ENCODE measurements at regions not wholly inside any gene's neighbourhood (a gene's known extent, or its start where the extent isn't known, plus 50 kb on each side); places are given as distances from the start of the nearest gene placed in this dataset.

DNA sequence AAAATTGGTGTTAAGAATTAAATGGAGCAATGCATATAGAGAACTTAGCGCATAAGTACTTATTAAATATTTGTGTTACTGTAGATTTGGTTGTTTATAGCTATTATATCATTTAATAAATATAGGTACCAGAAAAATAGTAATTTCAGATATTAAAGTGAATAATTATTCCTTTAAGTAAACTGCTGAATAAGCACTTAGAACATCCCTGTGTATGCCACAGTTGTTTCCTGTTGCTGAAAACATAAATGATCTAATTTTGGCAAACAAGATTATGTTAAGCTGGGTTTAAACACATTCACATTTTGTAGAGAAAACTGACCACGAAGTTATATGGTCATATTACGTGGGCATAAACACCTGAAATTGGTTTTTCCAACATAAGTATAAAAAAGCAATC lies 388.0 kb upstream of the ZNF804A start:
- Histone ChIP-seq H3K27me3 (ENCODE audit: control insufficient read depth, insufficient read depth, low read length) (no peaks in the 10 kb centered on the region), H3K9ac (ENCODE audit: low read depth, low read length) (no peak overlapping the region), H3K9me3 (ENCODE audit: control insufficient read depth, insufficient read depth, low read length) (no peaks in the 10 kb centered on the region), H3K27ac (ENCODE audit: low read depth, low read length) (no peak overlapping the region), H3K36me3 (ENCODE audit: control insufficient read depth, insufficient read depth, low read length) (no peaks in the 10 kb centered on the region), H3K4me1 (ENCODE audit: control insufficient read depth, insufficient read depth, low read length) (no peaks in the 10 kb centered on the region), H3K4me3 (ENCODE audit: low read depth, low read length) (no peak overlapping the region)

DNA sequence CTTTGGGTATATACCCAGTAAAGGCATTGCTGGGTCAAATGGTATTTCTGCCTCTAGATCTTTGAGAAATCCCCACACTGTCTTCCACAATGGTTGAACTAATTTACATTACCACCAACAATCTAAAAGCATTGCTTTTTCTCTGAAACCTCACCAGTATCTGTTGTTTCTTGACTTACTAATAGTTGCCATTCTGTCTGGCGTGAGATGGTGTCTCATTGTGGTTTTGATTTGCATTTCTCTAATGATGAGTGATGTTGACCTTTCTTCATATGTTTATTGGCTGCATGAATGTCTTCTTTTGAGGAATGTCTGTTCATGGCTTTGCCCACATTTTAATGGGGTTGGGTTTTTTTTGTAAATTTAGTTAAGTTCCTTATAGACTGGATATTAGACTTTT lies 382.6 kb upstream of the ZNF804A start:
- no peak overlapping the region for H3K9ac ChIP-seq (ENCODE audit: low read depth, low read length)
- no peaks in the 10 kb centered on the region for H3K4me1 ChIP-seq (ENCODE audit: control insufficient read depth, insufficient read depth, low read length)
- H3K27me3 ChIP-seq (ENCODE audit: control insufficient read depth, insufficient read depth, low read length) = no peaks in the 10 kb centered on the region
- H3K9me3 ChIP-seq (ENCODE audit: control insufficient read depth, insufficient read depth, low read length) = no peaks in the 10 kb centered on the region
- no peak overlapping the region for H3K27ac ChIP-seq (ENCODE audit: low read depth, low read length)
- H3K36me3 ChIP-seq (ENCODE audit: control insufficient read depth, insufficient read depth, low read length) = no peaks in the 10 kb centered on the region
- no peak overlapping the region for H3K4me3 ChIP-seq (ENCODE audit: low read depth, low read length)

DNA sequence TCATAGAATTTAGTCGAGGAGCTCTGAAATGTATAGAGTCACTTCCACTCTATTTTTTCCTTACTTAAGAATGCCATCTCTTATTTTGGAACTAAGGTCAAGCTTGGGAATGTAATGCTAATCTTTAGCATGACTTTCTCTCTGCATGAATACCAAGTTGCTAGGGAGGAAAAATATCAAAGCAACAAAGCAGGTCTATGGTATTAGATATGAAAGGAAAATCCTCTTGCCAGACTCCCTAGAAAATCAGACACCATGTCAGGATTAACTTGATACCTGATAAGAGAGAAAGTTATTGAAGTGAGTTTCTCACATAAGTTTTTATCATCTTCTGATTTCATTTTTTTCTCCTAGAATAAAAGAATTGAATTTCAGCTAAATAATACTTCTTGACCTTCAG lies 341.7 kb upstream of the ZNF804A start:
- Histone ChIP-seq H3K4me1 (ENCODE audit: control insufficient read depth, insufficient read depth, low read length) (no peaks in the 10 kb centered on the region), H3K4me3 (ENCODE audit: low read depth, low read length) (no peak overlapping the region), H3K9ac (ENCODE audit: low read depth, low read length) (no peak overlapping the region), H3K27me3 (ENCODE audit: control insufficient read depth, insufficient read depth, low read length) (no peaks in the 10 kb centered on the region), H3K9me3 (ENCODE audit: control insufficient read depth, insufficient read depth, low read length) (no peaks in the 10 kb centered on the region), H3K36me3 (ENCODE audit: control insufficient read depth, insufficient read depth, low read length) (no peaks in the 10 kb centered on the region), H3K27ac (ENCODE audit: low read depth, low read length) (no peak overlapping the region)

DNA sequence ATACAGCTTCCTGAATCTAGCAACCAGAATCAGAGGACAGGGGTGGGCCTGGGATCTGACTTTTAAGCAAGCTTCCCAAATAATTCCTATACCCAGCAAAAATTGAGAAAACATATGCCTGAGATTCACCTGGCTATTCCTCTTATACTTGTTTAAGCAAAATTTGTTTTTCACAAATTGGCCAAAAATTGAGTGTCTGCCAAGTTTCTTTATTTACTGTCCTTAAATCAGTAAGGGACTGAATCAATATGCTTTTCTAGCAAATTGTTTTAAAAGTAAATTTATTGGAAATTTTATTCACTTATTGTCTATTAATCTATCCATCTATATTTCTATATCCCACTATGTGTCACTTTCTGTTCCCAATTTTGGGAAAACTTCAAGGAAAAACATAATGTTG lies 337.0 kb upstream of the ZNF804A start:
- Histone ChIP-seq H3K27me3 (ENCODE audit: control insufficient read depth, insufficient read depth, low read length) (no peaks in the 10 kb centered on the region), H3K4me3 (ENCODE audit: low read depth, low read length) (no peak overlapping the region), H3K4me1 (ENCODE audit: control insufficient read depth, insufficient read depth, low read length) (no peaks in the 10 kb centered on the region), H3K36me3 (ENCODE audit: control insufficient read depth, insufficient read depth, low read length) (no peaks in the 10 kb centered on the region), H3K9me3 (ENCODE audit: control insufficient read depth, insufficient read depth, low read length) (no peaks in the 10 kb centered on the region), H3K9ac (ENCODE audit: low read depth, low read length) (no peak overlapping the region), H3K27ac (ENCODE audit: low read depth, low read length) (no peak overlapping the region)

DNA sequence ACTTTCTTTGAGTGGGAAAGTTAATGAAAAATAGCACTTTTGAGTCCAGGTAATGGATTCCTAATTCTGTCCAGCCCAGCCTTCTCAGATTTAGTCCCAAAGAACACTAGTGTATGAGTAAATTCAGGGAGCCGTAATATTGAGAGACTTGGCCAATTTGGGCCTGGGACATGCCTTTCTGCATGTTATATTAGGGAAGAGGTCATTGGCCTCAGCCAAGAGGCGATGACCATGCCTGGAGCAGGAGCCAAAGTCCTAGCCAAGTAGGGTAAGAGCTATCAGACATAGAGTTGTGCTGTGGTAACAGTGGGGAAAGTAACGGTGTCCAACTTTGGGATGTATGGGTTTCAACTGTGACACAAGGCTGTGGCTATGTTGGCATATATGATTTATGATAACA lies 336.5 kb upstream of the ZNF804A start:
- H3K9ac ChIP-seq (ENCODE audit: low read depth, low read length) = no peak overlapping the region
- no peak overlapping the region for H3K4me3 ChIP-seq (ENCODE audit: low read depth, low read length)
- no peak overlapping the region for H3K27ac ChIP-seq (ENCODE audit: low read depth, low read length)
- H3K4me1 ChIP-seq (ENCODE audit: control insufficient read depth, insufficient read depth, low read length) = no peaks in the 10 kb centered on the region
- H3K9me3 ChIP-seq (ENCODE audit: control insufficient read depth, insufficient read depth, low read length) = no peaks in the 10 kb centered on the region
- no peaks in the 10 kb centered on the region for H3K36me3 ChIP-seq (ENCODE audit: control insufficient read depth, insufficient read depth, low read length)
- H3K27me3 ChIP-seq (ENCODE audit: control insufficient read depth, insufficient read depth, low read length) = no peaks in the 10 kb centered on the region

DNA sequence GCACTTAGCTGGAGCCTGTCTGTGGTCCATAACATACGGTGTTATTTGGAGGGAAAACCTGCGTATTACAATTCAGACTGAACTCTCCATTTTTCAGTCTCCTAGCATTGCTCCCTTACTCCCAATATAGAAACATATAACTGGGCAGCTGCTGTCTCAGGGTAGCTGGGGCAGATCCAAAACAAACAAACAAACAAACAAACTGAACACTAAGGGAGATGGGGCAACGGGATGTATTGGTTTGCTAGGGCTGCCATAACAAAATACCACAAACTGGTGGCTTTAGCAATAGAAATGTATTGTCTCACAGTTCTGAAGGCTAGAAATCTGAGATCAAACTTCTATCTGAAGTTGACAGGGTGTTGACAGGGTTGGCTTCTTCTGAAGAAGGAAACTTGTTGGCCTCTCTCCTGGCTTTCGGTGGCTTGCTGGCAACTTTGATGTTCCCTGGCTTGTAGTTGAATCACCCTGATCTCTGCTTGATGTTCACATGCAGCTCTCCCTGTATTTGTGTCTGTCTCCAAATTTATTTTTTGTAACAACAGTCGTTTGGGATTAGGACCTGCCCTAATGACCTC lies 329.3 kb upstream of the ZNF804A start:
- no peaks in the 10 kb centered on the region for H3K27me3 ChIP-seq (ENCODE audit: control insufficient read depth, insufficient read depth, low read length)
- no peaks in the 10 kb centered on the region for H3K9me3 ChIP-seq (ENCODE audit: control insufficient read depth, insufficient read depth, low read length)
- no peak overlapping the region for H3K9ac ChIP-seq (ENCODE audit: low read depth, low read length)
- no peak overlapping the region for H3K27ac ChIP-seq (ENCODE audit: low read depth, low read length)
- no peaks in the 10 kb centered on the region for H3K4me1 ChIP-seq (ENCODE audit: control insufficient read depth, insufficient read depth, low read length)
- no peak overlapping the region for H3K4me3 ChIP-seq (ENCODE audit: low read depth, low read length)
- no peaks in the 10 kb centered on the region for H3K36me3 ChIP-seq (ENCODE audit: control insufficient read depth, insufficient read depth, low read length)

DNA sequence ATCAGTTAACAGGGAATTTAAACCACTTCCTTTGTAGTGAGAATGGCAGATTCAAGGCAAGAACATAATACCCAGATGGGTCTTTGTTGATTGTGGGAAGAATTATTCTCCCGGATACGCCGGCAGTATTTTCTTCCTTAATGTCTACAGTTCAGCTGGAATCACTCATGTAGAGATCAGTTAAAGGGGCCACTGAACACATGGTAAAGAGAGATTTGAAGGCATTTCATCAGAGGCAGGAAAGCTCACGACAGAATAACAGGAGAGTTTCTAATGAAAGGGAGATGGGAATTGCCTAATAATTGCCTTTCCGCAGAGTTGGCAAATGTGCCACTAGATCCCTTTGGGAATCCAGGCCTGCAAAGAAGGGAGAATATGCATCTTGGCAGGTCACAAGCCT lies 327.7 kb upstream of the ZNF804A start:
- no peaks in the 10 kb centered on the region for H3K4me1 ChIP-seq (ENCODE audit: control insufficient read depth, insufficient read depth, low read length)
- H3K9ac ChIP-seq (ENCODE audit: low read depth, low read length) = no peak overlapping the region
- no peak overlapping the region for H3K27ac ChIP-seq (ENCODE audit: low read depth, low read length)
- no peaks in the 10 kb centered on the region for H3K27me3 ChIP-seq (ENCODE audit: control insufficient read depth, insufficient read depth, low read length)
- no peaks in the 10 kb centered on the region for H3K36me3 ChIP-seq (ENCODE audit: control insufficient read depth, insufficient read depth, low read length)
- no peaks in the 10 kb centered on the region for H3K9me3 ChIP-seq (ENCODE audit: control insufficient read depth, insufficient read depth, low read length)
- no peak overlapping the region for H3K4me3 ChIP-seq (ENCODE audit: low read depth, low read length)

DNA sequence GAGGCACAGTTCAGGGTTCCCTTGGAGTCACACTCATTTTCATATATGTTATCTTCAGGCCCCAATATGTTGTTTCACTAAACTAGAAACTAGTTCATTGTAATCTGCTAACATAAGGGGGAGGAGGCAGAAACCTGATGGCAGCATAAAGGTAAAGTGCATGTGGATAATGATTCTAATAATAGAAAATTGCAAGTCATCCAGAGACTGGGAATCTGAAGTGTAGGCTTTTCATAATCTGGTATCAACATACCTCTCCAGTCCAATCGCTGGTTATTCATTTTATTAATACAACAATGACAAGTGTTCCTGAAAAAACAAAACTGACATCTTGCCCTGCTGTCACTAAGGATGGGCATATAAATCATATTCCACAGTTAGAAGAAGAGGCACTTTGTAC lies 326.3 kb upstream of the ZNF804A start:
- H3K36me3 ChIP-seq (ENCODE audit: control insufficient read depth, insufficient read depth, low read length) = no peaks in the 10 kb centered on the region
- H3K4me1 ChIP-seq (ENCODE audit: control insufficient read depth, insufficient read depth, low read length) = no peaks in the 10 kb centered on the region
- H3K9ac ChIP-seq (ENCODE audit: low read depth, low read length) = no peak overlapping the region
- no peaks in the 10 kb centered on the region for H3K27me3 ChIP-seq (ENCODE audit: control insufficient read depth, insufficient read depth, low read length)
- no peak overlapping the region for H3K27ac ChIP-seq (ENCODE audit: low read depth, low read length)
- H3K4me3 ChIP-seq (ENCODE audit: low read depth, low read length) = no peak overlapping the region
- no peaks in the 10 kb centered on the region for H3K9me3 ChIP-seq (ENCODE audit: control insufficient read depth, insufficient read depth, low read length)

DNA sequence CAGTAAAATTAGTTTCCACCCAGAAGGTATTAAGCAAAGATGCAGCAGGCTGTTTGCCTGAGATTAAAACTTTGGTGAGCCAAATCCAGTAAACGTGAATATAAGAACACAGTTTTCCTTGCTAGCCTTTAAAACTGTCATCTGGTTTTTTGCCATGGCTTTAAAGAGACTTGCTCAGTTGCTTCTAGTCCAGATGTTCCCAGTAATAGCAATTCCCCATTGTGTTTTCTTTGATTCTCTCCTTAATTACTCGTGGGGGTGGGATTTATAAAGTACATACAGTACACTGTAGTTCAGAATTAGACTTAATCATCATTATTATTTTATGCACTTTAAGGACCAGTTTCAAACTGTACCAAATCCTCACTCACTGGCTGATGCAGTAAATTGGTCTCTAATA lies 303.5 kb upstream of the ZNF804A start:
- Histone ChIP-seq H3K9ac (ENCODE audit: low read depth, low read length) (no peak overlapping the region), H3K4me3 (ENCODE audit: low read depth, low read length) (no peak overlapping the region), H3K9me3 (ENCODE audit: control insufficient read depth, insufficient read depth, low read length) (no peaks in the 10 kb centered on the region), H3K27me3 (ENCODE audit: control insufficient read depth, insufficient read depth, low read length) (no peaks in the 10 kb centered on the region), H3K27ac (ENCODE audit: low read depth, low read length) (no peak overlapping the region), H3K36me3 (ENCODE audit: control insufficient read depth, insufficient read depth, low read length) (no peaks in the 10 kb centered on the region), H3K4me1 (ENCODE audit: control insufficient read depth, insufficient read depth, low read length) (no peaks in the 10 kb centered on the region)

DNA sequence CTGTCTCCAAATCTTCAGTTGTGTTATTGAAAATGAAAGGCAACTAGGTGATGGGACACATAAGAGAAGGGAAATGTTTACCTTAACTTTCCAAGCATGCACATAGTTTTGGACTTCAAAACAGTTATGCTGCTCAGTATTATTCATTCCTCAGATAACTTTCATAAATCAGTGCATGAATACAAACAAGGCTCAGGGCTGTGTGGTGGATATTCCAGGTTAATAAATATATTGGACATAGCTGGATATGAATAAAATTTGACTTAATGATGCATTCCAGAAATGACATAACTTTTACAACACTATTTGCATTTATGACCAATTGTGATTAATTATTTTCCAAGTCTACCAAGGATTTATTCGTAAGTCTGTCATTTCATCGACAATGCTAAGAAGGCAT lies 301.2 kb upstream of the ZNF804A start:
- H3K4me1 ChIP-seq (ENCODE audit: control insufficient read depth, insufficient read depth, low read length) = no peaks in the 10 kb centered on the region
- H3K27ac ChIP-seq (ENCODE audit: low read depth, low read length) = no peak overlapping the region
- H3K9ac ChIP-seq (ENCODE audit: low read depth, low read length) = no peak overlapping the region
- H3K4me3 ChIP-seq (ENCODE audit: low read depth, low read length) = no peak overlapping the region
- no peaks in the 10 kb centered on the region for H3K9me3 ChIP-seq (ENCODE audit: control insufficient read depth, insufficient read depth, low read length)
- H3K36me3 ChIP-seq (ENCODE audit: control insufficient read depth, insufficient read depth, low read length) = no peaks in the 10 kb centered on the region
- H3K27me3 ChIP-seq (ENCODE audit: control insufficient read depth, insufficient read depth, low read length) = no peaks in the 10 kb centered on the region

DNA sequence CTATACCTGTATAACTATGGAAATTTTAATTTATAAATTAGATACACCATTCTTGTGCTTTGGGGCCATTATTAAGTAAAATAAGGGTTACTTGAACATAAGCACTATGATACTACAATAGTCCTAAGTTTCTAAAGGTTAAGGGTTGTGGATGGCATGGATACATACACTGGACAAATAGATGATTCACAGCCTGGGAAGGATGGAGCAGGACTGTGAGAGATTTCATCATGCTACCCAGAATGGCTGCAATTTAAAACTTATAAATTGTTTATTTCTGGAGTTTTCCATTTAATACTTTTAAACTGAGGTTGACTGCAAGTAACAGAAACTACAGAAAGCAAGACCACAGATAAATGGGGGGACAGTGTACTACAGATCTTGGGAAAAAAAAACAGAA lies 295.8 kb upstream of the ZNF804A start:
- H3K9ac ChIP-seq (ENCODE audit: low read depth, low read length) = no peak overlapping the region
- no peaks in the 10 kb centered on the region for H3K4me1 ChIP-seq (ENCODE audit: control insufficient read depth, insufficient read depth, low read length)
- H3K27ac ChIP-seq (ENCODE audit: low read depth, low read length) = no peak overlapping the region
- no peak overlapping the region for H3K4me3 ChIP-seq (ENCODE audit: low read depth, low read length)
- no peaks in the 10 kb centered on the region for H3K9me3 ChIP-seq (ENCODE audit: control insufficient read depth, insufficient read depth, low read length)
- H3K27me3 ChIP-seq (ENCODE audit: control insufficient read depth, insufficient read depth, low read length) = no peaks in the 10 kb centered on the region
- no peaks in the 10 kb centered on the region for H3K36me3 ChIP-seq (ENCODE audit: control insufficient read depth, insufficient read depth, low read length)

DNA sequence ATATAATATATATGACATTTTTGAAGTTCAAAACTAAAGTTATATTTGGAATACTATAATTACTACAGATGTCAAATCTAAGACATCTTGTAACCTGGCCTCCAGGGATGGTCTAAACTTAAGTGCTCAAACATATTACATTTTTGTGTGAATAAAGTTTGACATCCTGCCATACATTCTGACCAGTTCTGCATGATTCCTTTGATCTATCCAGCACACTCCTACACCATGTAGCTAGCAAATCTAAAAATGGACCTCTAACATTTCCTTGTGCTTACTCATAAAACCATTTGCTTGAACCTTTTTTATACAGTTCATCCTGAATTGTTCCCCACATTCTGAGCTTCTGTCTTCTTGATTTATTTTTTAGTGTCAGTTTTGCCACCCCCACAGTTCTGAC lies 294.3 kb upstream of the ZNF804A start:
- no peaks in the 10 kb centered on the region for H3K9me3 ChIP-seq (ENCODE audit: control insufficient read depth, insufficient read depth, low read length)
- no peak overlapping the region for H3K4me3 ChIP-seq (ENCODE audit: low read depth, low read length)
- no peak overlapping the region for H3K9ac ChIP-seq (ENCODE audit: low read depth, low read length)
- no peaks in the 10 kb centered on the region for H3K4me1 ChIP-seq (ENCODE audit: control insufficient read depth, insufficient read depth, low read length)
- no peak overlapping the region for H3K27ac ChIP-seq (ENCODE audit: low read depth, low read length)
- no peaks in the 10 kb centered on the region for H3K27me3 ChIP-seq (ENCODE audit: control insufficient read depth, insufficient read depth, low read length)
- H3K36me3 ChIP-seq (ENCODE audit: control insufficient read depth, insufficient read depth, low read length) = no peaks in the 10 kb centered on the region

All from HUES48 (cell line).